NB4 (cell line): ENCODE measurements at regions not wholly inside any gene's neighbourhood (a gene's known extent, or its start where the extent isn't known, plus 50 kb on each side); places are given as distances from the start of the nearest gene placed in this dataset.

Experiments
- MYC ChIP-seq: IDR thresholded peaks from 2 replicates; pipeline ENCODE4 v1.6.1; 2011; ENCODE audit warnings: low read depth, low read length
- POLR2A ChIP-seq: IDR thresholded peaks from 2 replicates; pipeline ENCODE4 v1.6.1; 2011; ENCODE audit warnings: mild to moderate bottlenecking; ENCODE audit not compliant: insufficient read length; ENCODE audit errors: extremely low read depth
- TF ChIP-seq, protein P1 (sequence below): IDR thresholded peaks from one replicate; pipeline ENCODE4 v1.5.1; 2012; ENCODE audit warnings: low read depth, low read length
- TF ChIP-seq, protein P2 (sequence below): IDR thresholded peaks from 2 replicates; pipeline ENCODE4 v1.6.1; 2011; ENCODE audit warnings: low read depth, low read length

DNA sequence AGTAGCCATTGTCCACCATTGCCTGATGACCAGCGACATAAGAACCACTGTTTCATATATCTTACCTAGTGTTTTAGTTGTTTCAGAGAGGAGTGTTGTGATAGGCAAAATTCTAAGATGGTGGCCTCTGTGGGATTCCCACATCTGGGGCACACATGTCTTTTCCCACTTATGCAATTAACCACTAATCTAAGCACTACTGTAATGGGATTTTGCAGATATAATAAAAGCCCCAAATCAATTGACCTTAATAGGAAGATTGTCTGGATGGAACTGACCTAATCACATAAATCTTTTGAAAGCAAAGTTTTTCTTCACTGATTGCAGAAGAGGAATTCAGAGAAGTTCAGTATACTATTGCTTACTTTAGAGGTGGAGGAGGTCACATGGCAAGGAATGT lies 469.9 kb downstream of the NUP35 start:
- TF ChIP-seq, protein P1, sequence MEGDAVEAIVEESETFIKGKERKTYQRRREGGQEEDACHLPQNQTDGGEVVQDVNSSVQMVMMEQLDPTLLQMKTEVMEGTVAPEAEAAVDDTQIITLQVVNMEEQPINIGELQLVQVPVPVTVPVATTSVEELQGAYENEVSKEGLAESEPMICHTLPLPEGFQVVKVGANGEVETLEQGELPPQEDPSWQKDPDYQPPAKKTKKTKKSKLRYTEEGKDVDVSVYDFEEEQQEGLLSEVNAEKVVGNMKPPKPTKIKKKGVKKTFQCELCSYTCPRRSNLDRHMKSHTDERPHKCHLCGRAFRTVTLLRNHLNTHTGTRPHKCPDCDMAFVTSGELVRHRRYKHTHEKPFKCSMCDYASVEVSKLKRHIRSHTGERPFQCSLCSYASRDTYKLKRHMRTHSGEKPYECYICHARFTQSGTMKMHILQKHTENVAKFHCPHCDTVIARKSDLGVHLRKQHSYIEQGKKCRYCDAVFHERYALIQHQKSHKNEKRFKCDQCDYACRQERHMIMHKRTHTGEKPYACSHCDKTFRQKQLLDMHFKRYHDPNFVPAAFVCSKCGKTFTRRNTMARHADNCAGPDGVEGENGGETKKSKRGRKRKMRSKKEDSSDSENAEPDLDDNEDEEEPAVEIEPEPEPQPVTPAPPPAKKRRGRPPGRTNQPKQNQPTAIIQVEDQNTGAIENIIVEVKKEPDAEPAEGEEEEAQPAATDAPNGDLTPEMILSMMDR = no peak
- TF ChIP-seq POLR2A = no peak
- TF ChIP-seq MYC = no peak
- TF ChIP-seq, protein P2, sequence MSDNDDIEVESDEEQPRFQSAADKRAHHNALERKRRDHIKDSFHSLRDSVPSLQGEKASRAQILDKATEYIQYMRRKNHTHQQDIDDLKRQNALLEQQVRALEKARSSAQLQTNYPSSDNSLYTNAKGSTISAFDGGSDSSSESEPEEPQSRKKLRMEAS = no peak
